ENCODE measurements at regions not wholly inside any gene's neighbourhood (a gene's known extent, or its start where the extent isn't known, plus 50 kb on each side); places are given as distances from the start of the nearest gene placed in this dataset.

GRCh38 chrX:35664833-35665232, 133.3 kb upstream of the MAGEB16 start:
- TF ChIP-seq CTCF (IDR thresholded peaks at IDR 0.05) (no peak), ZFX (IDR thresholded peaks at IDR 0.05; ENCODE audit: borderline replicate concordance) (no peak)

Data from 22Rv1 (cell line).